ENCODE measurements at regions not wholly inside any gene's neighbourhood (a gene's known extent, or its start where the extent isn't known, plus 50 kb on each side); places are given as distances from the start of the nearest gene placed in this dataset.

- intact Hi-C loops (cut with micrococcal nuclease; ENCODE audit: unreplicated experiment): no loop called here
- under 1% methylated on average over 3 of the region's 3 CpGs for WGBS (ENCODE audit: low lambda C conversion rate)
- DNase-seq (ENCODE audit: low spot score) (no peak), FAIRE-seq (no peak), ATAC-seq (no peak; the same call in 2 of the 3 replicates)
- TF ChIP-seq ZNF251 (CRISPR knock-in tag; IDR thresholded peaks at IDR 0.05) (no peak), ZNF691 (CRISPR knock-in tag; IDR thresholded peaks at IDR 0.05; ENCODE audit: borderline replicate concordance, low read depth) (no peak), RAD51 (IDR thresholded peaks at IDR 0.05; ENCODE audit: borderline replicate concordance) (no peak)
- no peaks in the 10 kb centered on the region for H3K4me1 ChIP-seq (ENCODE audit: insufficient read depth, low read length)
- no peaks in the 10 kb centered on the region for H3K79me2 ChIP-seq (ENCODE audit: insufficient read depth, low read length)
- H3K9ac ChIP-seq (ENCODE audit: insufficient read depth, low read depth, low read length): no peak overlapping the region
- in situ Hi-C loops (cut with HindIII; ENCODE audit: extremely low pct_ligation_motif_present, low pct_unique_long_range_greater_than_20kb): no loop called here
- ChIA-PET POLR2A (no interaction called here), CTCF (ENCODE audit: low intra/inter-chr PET ratio, low total read pairs) (no interaction called here)
- BruUV-seq (replicated peaks): no TSS peak
- no peak overlapping the region for H2AFZ ChIP-seq (ENCODE audit: low read length)
- no peak overlapping the region for H3K27ac ChIP-seq (ENCODE audit: extremely low read length, insufficient read depth, low read length)
- no peak overlapping the region for H3K4me2 ChIP-seq (ENCODE audit: low read depth, low read length)
- H3K27me3 ChIP-seq (ENCODE audit: control insufficient read depth in 1 of 2, insufficient read depth in 2 of 2, low read length in 2 of 2): peaks cover 1 to 12% of the 10 kb centered on the region in 2 experiments; a peak in 4 of 5 replicates
- no peak overlapping the region for H3K4me3 ChIP-seq (replicated peaks in 1 of 3; ENCODE audit: insufficient read depth in 1 of 3, low read depth in 2 of 3, low read length in 3 of 3)
- no peaks in the 10 kb centered on the region for H3K36me3 ChIP-seq (replicated peaks in 1 of 2; ENCODE audit: control insufficient read depth in 1 of 2, insufficient read depth in 2 of 2, low read length in 2 of 2)
- no peaks in the 10 kb centered on the region for H4K20me1 ChIP-seq (ENCODE audit: insufficient read depth, low read length)
- no peaks in the 10 kb centered on the region for H3K9me3 ChIP-seq (ENCODE audit: low read length)
These were observed 131.8 kb upstream of the SRSF6 start for GRCh38 chr20:43325926-43326325.

GRCh38 chr20:43323592-43323991 lies 133.9 kb upstream of the PTPRT start:
- POLR2A ChIA-PET: no interaction called here
- H3K4me3 ChIP-seq (replicated peaks in 1 of 3; ENCODE audit: insufficient read depth in 1 of 3, low read depth in 2 of 3, low read length in 3 of 3): no peak overlapping the region

More at GRCh38 chr20:43323592-43323991, 133.9 kb upstream of the PTPRT start:
- H3K4me1 ChIP-seq (ENCODE audit: insufficient read depth, low read length): no peaks in the 10 kb centered on the region
- H3K36me3 ChIP-seq (replicated peaks in 1 of 2; ENCODE audit: control insufficient read depth in 1 of 2, insufficient read depth in 2 of 2, low read length in 2 of 2): no peaks in the 10 kb centered on the region
- in situ Hi-C loops (cut with HindIII; ENCODE audit: extremely low pct_ligation_motif_present, low pct_unique_long_range_greater_than_20kb): no loop called here
- BruUV-seq (replicated peaks): no TSS peak
- H3K27me3 ChIP-seq (ENCODE audit: control insufficient read depth in 1 of 2, insufficient read depth in 2 of 2, low read length in 2 of 2): peaks cover 1 to 23% of the 10 kb centered on the region in 2 experiments; a peak in 4 of 5 replicates
- no peaks in the 10 kb centered on the region for H3K9me3 ChIP-seq (ENCODE audit: low read length)
- no peak for ATAC-seq
- H3K79me2 ChIP-seq (ENCODE audit: insufficient read depth, low read length): no peaks in the 10 kb centered on the region
- no peak overlapping the region for H3K9ac ChIP-seq (ENCODE audit: insufficient read depth, low read depth, low read length)
- no peak overlapping the region for H3K27ac ChIP-seq (ENCODE audit: extremely low read length, insufficient read depth, low read length)
- no peak overlapping the region for H2AFZ ChIP-seq (ENCODE audit: low read length)
- H3K4me2 ChIP-seq (ENCODE audit: low read depth, low read length): no peak overlapping the region
- intact Hi-C loops (cut with micrococcal nuclease; ENCODE audit: unreplicated experiment): no loop called here
- 8% methylated on average over 4 of the region's 4 CpGs for WGBS (ENCODE audit: low lambda C conversion rate)
- CTCF ChIA-PET (ENCODE audit: low intra/inter-chr PET ratio, low total read pairs): no interaction called here
- DNase-seq (ENCODE audit: low spot score): no peak
- TF ChIP-seq ZNF7 (CRISPR knock-in tag; IDR thresholded peaks at IDR 0.05): no peak
- TF ChIP-seq CC2D1A (CRISPR knock-in tag; IDR thresholded peaks at IDR 0.05): no peak
- no peak for TF ChIP-seq DR1 (CRISPR knock-in tag; IDR thresholded peaks at IDR 0.05)
- TF ChIP-seq ZSCAN22 (CRISPR knock-in tag; IDR thresholded peaks at IDR 0.05): no peak
- TF ChIP-seq ISX (CRISPR knock-in tag; conservative IDR thresholded peaks at IDR 0.05): no peak
- H4K20me1 ChIP-seq (ENCODE audit: insufficient read depth, low read length): no peaks in the 10 kb centered on the region
- FAIRE-seq: no peak

Measured in HepG2 (cell line).